ENCODE measurements at regions not wholly inside any gene's neighbourhood (a gene's known extent, or its start where the extent isn't known, plus 50 kb on each side); places are given as distances from the start of the nearest gene placed in this dataset.

- TF ChIP-seq, protein P1, sequence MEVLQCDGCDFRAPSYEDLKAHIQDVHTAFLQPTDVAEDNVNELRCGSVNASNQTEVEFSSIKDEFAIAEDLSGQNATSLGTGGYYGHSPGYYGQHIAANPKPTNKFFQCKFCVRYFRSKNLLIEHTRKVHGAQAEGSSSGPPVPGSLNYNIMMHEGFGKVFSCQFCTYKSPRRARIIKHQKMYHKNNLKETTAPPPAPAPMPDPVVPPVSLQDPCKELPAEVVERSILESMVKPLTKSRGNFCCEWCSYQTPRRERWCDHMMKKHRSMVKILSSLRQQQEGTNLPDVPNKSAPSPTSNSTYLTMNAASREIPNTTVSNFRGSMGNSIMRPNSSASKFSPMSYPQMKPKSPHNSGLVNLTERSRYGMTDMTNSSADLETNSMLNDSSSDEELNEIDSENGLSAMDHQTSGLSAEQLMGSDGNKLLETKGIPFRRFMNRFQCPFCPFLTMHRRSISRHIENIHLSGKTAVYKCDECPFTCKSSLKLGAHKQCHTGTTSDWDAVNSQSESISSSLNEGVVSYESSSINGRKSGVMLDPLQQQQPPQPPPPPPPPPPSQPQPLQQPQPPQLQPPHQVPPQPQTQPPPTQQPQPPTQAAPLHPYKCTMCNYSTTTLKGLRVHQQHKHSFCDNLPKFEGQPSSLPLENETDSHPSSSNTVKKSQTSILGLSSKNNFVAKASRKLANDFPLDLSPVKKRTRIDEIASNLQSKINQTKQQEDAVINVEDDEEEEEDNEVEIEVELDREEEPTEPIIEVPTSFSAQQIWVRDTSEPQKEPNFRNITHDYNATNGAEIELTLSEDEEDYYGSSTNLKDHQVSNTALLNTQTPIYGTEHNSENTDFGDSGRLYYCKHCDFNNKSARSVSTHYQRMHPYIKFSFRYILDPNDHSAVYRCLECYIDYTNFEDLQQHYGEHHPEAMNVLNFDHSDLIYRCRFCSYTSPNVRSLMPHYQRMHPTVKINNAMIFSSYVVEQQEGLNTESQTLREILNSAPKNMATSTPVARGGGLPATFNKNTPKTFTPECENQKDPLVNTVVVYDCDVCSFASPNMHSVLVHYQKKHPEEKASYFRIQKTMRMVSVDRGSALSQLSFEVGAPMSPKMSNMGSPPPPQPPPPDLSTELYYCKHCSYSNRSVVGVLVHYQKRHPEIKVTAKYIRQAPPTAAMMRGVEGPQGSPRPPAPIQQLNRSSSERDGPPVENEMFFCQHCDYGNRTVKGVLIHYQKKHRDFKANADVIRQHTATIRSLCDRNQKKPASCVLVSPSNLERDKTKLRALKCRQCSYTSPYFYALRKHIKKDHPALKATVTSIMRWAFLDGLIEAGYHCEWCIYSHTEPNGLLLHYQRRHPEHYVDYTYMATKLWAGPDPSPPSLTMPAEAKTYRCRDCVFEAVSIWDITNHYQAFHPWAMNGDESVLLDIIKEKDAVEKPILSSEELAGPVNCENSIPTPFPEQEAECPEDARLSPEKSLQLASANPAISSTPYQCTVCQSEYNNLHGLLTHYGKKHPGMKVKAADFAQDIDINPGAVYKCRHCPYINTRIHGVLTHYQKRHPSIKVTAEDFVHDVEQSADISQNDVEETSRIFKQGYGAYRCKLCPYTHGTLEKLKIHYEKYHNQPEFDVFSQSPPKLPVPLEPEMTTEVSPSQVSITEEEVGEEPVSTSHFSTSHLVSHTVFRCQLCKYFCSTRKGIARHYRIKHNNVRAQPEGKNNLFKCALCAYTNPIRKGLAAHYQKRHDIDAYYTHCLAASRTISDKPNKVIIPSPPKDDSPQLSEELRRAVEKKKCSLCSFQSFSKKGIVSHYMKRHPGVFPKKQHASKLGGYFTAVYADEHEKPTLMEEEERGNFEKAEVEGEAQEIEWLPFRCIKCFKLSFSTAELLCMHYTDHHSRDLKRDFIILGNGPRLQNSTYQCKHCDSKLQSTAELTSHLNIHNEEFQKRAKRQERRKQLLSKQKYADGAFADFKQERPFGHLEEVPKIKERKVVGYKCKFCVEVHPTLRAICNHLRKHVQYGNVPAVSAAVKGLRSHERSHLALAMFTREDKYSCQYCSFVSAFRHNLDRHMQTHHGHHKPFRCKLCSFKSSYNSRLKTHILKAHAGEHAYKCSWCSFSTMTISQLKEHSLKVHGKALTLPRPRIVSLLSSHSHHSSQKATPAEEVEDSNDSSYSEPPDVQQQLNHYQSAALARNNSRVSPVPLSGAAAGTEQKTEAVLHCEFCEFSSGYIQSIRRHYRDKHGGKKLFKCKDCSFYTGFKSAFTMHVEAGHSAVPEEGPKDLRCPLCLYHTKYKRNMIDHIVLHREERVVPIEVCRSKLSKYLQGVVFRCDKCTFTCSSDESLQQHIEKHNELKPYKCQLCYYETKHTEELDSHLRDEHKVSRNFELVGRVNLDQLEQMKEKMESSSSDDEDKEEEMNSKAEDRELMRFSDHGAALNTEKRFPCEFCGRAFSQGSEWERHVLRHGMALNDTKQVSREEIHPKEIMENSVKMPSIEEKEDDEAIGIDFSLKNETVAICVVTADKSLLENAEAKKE (CRISPR knock-in tag; IDR thresholded peaks at IDR 0.05) = no peak
- no peak for TF ChIP-seq JUNB (IDR thresholded peaks at IDR 0.05; ENCODE audit: unreplicated experiment)
- TF ChIP-seq ZNF114 (CRISPR knock-in tag; IDR thresholded peaks at IDR 0.05) = no peak
- TF ChIP-seq NANOG (IDR thresholded peaks at IDR 0.05; ENCODE audit: borderline replicate concordance) = no peak
- TF ChIP-seq STAT1 (IDR thresholded peaks at IDR 0.05; ENCODE audit: unreplicated experiment) = no peak
These were observed 125.6 kb upstream of the PRPS1L1 start (continued) for GRCh38 chr7:18153183-18153748.

- ATAC-seq (peak; percentile 78), DNase-seq (ENCODE audit: low spot score) (peak; percentile 20)
- Histone ChIP-seq H2AFZ (no peak overlapping the region), H3K4me3 (no peak overlapping the region), H3K9me2 (ENCODE audit: insufficient read depth) (no peaks in the 10 kb centered on the region), H3K27me3 (ENCODE audit: insufficient read depth) (no peaks in the 10 kb centered on the region), H3K36me3 (ENCODE audit: insufficient read depth) (no peaks in the 10 kb centered on the region), H3K4me2 (no peak overlapping the region), H3F3A (replicated peaks; ENCODE audit: low read depth) (no peaks in the 10 kb centered on the region), H3K4me1 (ENCODE audit: insufficient read depth) (no peaks in the 10 kb centered on the region), H3K27ac (ENCODE audit: low read depth) (no peak overlapping the region), H4K20me1 (replicated peaks; ENCODE audit: insufficient read depth) (no peaks in the 10 kb centered on the region), H3K79me2 (replicated peaks; ENCODE audit: insufficient read depth) (no peaks in the 10 kb centered on the region)
- Mint-ChIP-seq H3K27ac (peak overlapping the region; percentile 13; the same call in 1 of the 2 replicates), H3K36me3 (ENCODE audit: low read depth) (no peaks in the 10 kb centered on the region), H3K4me3 (no peak overlapping the region), H3K4me1 (peaks cover 7% of the 10 kb centered on the region), H3K9me3 (no peaks in the 10 kb centered on the region), H3K27me3 (ENCODE audit: insufficient read depth, low read depth, poor library complexity) (no peaks in the 10 kb centered on the region)
- TF ChIP-seq JUNB (IDR thresholded peaks at IDR 0.05; ENCODE audit: unreplicated experiment) (no peak), EZH2 (IDR thresholded peaks at IDR 0.05; ENCODE audit: low read depth, unreplicated experiment) (no peak), ZNF114 (CRISPR knock-in tag; IDR thresholded peaks at IDR 0.05) (no peak), NANOG (IDR thresholded peaks at IDR 0.05; ENCODE audit: borderline replicate concordance) (no peak), ETS1 (IDR thresholded peaks at IDR 0.05) (no peak), POLR2AphosphoS5 (IDR thresholded peaks at IDR 0.05; ENCODE audit: low read depth) (no peak), STAT1 (IDR thresholded peaks at IDR 0.05; ENCODE audit: unreplicated experiment) (no peak), EZH2phosphoT487 (IDR thresholded peaks at IDR 0.05; ENCODE audit: unreplicated experiment) (no peak), CTCF (conservative IDR thresholded peaks at IDR 0.05; ENCODE audit: low read depth in 2 of 2) (no peak), CREB1 (CRISPR knock-in tag; IDR thresholded peaks at IDR 0.05; ENCODE audit: low read depth) (no peak), ZNF331 (CRISPR knock-in tag; IDR thresholded peaks at IDR 0.05; ENCODE audit: low read depth) (no peak)
- TF ChIP-seq, protein P2, sequence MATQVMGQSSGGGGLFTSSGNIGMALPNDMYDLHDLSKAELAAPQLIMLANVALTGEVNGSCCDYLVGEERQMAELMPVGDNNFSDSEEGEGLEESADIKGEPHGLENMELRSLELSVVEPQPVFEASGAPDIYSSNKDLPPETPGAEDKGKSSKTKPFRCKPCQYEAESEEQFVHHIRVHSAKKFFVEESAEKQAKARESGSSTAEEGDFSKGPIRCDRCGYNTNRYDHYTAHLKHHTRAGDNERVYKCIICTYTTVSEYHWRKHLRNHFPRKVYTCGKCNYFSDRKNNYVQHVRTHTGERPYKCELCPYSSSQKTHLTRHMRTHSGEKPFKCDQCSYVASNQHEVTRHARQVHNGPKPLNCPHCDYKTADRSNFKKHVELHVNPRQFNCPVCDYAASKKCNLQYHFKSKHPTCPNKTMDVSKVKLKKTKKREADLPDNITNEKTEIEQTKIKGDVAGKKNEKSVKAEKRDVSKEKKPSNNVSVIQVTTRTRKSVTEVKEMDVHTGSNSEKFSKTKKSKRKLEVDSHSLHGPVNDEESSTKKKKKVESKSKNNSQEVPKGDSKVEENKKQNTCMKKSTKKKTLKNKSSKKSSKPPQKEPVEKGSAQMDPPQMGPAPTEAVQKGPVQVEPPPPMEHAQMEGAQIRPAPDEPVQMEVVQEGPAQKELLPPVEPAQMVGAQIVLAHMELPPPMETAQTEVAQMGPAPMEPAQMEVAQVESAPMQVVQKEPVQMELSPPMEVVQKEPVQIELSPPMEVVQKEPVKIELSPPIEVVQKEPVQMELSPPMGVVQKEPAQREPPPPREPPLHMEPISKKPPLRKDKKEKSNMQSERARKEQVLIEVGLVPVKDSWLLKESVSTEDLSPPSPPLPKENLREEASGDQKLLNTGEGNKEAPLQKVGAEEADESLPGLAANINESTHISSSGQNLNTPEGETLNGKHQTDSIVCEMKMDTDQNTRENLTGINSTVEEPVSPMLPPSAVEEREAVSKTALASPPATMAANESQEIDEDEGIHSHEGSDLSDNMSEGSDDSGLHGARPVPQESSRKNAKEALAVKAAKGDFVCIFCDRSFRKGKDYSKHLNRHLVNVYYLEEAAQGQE (IDR thresholded peaks at IDR 0.05; ENCODE audit: unreplicated experiment) = no peak
These were observed 127.1 kb upstream of the PRPS1L1 start for GRCh38 chr7:18154726-18155125.

Measured in GM23338 (cell line).